H1 (cell line): ENCODE measurements at regions not wholly inside any gene's neighbourhood (a gene's known extent, or its start where the extent isn't known, plus 50 kb on each side); places are given as distances from the start of the nearest gene placed in this dataset.

ENCODE experiments used
- CTCF ChIA-PET: fragments of 300-600 bp; sonication (Branson Sonifier 250); formaldehyde crosslinking; loops from one replicate; lab custom pipeline; 2021; ENCODE audit not compliant: partially characterized antibody; lab: Charles Lee
- POLR2A ChIA-PET: fragments of 300-600 bp; sonication (Branson Sonifier 250); formaldehyde crosslinking; loops from one replicate; lab custom pipeline; 2021; ENCODE audit warnings: inconsistent platforms; ENCODE audit not compliant: partially characterized antibody; lab: Charles Lee
- DNase-seq, 2 experiments: peaks; one replicate each; pipeline versions ENCODE4 v3.0.0 to v3.0.0-alpha.2; 2010 to 2022; ENCODE audit warnings: low spot score in 2 of 2, low read depth in 1 of 2, mixed read lengths in 1 of 2
- FAIRE-seq: peaks from 2 replicates; lab custom pipeline; 2011; peaks lifted over from hg19 to GRCh38; lab: Jason Lieb, UNC
- H2AFZ ChIP-seq: 2 replicates; pipeline ENCODE4 v1.8.1; 2012; ENCODE audit warnings: low read length, inconsistent platforms
- H2AK5ac ChIP-seq: 2 replicates; pipeline ENCODE4 v1.6.1; 2013; ENCODE audit warnings: low read depth, low read length
- H2BK120ac ChIP-seq: replicated peaks from 2 replicates; pipeline ENCODE3; 2013; ENCODE audit warnings: low read depth, low read length, inconsistent platforms
- H2BK12ac ChIP-seq: 2 replicates; pipeline ENCODE4 v1.6.1; 2013; ENCODE audit warnings: low read depth, low read length
- H2BK15ac ChIP-seq: 2 replicates; pipeline ENCODE4 v1.6.1; 2013; ENCODE audit warnings: low read length
- H2BK20ac ChIP-seq: 2 replicates; pipeline ENCODE4 v1.6.1; 2013; ENCODE audit warnings: low read length
- H2BK5ac ChIP-seq: 2 replicates; pipeline ENCODE4 v1.6.1; 2013; ENCODE audit warnings: low read depth, low read length
- H3K14ac ChIP-seq: 2 replicates; pipeline ENCODE4 v1.6.1; 2013; ENCODE audit warnings: inconsistent platforms; ENCODE audit not compliant: insufficient read length
- H3K18ac ChIP-seq: 2 replicates; pipeline ENCODE4 v1.6.1; 2013; ENCODE audit warnings: low read length; ENCODE audit errors: extremely low read depth
- H3K23ac ChIP-seq: 2 replicates; pipeline ENCODE4 v1.6.1; 2013; ENCODE audit warnings: inconsistent platforms; ENCODE audit not compliant: insufficient read length
- H3K23me2 ChIP-seq: 2 replicates; pipeline ENCODE4 v1.6.1; 2013; ENCODE audit warnings: low read depth, low read length
- H3K27ac ChIP-seq: 2 replicates; pipeline ENCODE4 v1.6.1; 2011; ENCODE audit warnings: low read depth, low read length, inconsistent platforms
- H3K27me3 ChIP-seq, 4 experiments: replicated peaks in 1 of 4; 1 replicate in 1 of 4; 2 replicates in 3 of 4; pipeline versions ENCODE4 v1.6.1 to v1.8.1; 2011 to 2013; ENCODE audit warnings: low read length in 3 of 4, mild to moderate bottlenecking in 3 of 4, inconsistent platforms in 2 of 4, mixed read lengths in 2 of 4, moderate library complexity in 1 of 4; ENCODE audit not compliant: control insufficient read depth in 3 of 4, insufficient read depth in 3 of 4; ENCODE audit errors: extremely low read depth in 1 of 4
- H3K36me3 ChIP-seq, 4 experiments: 2 replicates each; pipeline versions ENCODE4 v1.6.1 to v1.8.1; 2011 to 2013; ENCODE audit warnings: mild to moderate bottlenecking in 4 of 4, low read length in 3 of 4, moderate library complexity in 2 of 4, control low read depth in 1 of 4, inconsistent platforms in 1 of 4; ENCODE audit not compliant: insufficient read depth in 4 of 4, control insufficient read depth in 2 of 4
- H3K4ac ChIP-seq: replicated peaks from 2 replicates; pipeline ENCODE3; 2013; ENCODE audit warnings: low read length, low read depth, mixed read lengths, inconsistent platforms; ENCODE audit not compliant: insufficient read length
- H3K4me1 ChIP-seq, 4 experiments: replicated peaks in 1 of 4; 1 replicate in 1 of 4; 2 replicates in 3 of 4; pipeline versions ENCODE4 v1.6.1 to v1.8.1; 2011 to 2013; ENCODE audit warnings: low read length in 3 of 4, inconsistent platforms in 2 of 4, mixed read lengths in 1 of 4; ENCODE audit not compliant: insufficient read depth in 4 of 4, control insufficient read depth in 3 of 4
- H3K4me2 ChIP-seq, 2 experiments: 2 replicates each; pipeline versions ENCODE4 v1.6.1 to v1.8.1; 2011 to 2013; ENCODE audit warnings: low read depth in 2 of 2, low read length in 2 of 2, control low read depth in 1 of 2, inconsistent platforms in 1 of 2, mild to moderate bottlenecking in 1 of 2; ENCODE audit not compliant: insufficient read depth in 1 of 2
- H3K4me3 ChIP-seq, 4 experiments: fragments of 200-600, 300-600 bp in 1 of 4; sonication (generic), shearing (Covaris generic), sonication (Bioruptor Twin) in 1 of 4; 2 replicates each; pipeline versions ENCODE4 v1.5.1 to v1.8.1; 2011 to 2016; ENCODE audit warnings: low read length in 4 of 4, low read depth in 3 of 4, control low read depth in 2 of 4, inconsistent platforms in 2 of 4, mild to moderate bottlenecking in 2 of 4, mixed read lengths in 1 of 4, moderate library complexity in 1 of 4; ENCODE audit not compliant: insufficient read depth in 2 of 4; ENCODE audit errors: extremely low read depth in 1 of 4
- H3K56ac ChIP-seq: replicated peaks from 2 replicates; pipeline ENCODE3; 2013; ENCODE audit warnings: low read depth, mild to moderate bottlenecking, mixed read lengths, low read length, inconsistent platforms; ENCODE audit not compliant: insufficient read length
- H3K79me1 ChIP-seq: 2 replicates; pipeline ENCODE4 v1.6.1; 2013; ENCODE audit warnings: low read depth, low read length, control low read depth
- H3K79me2 ChIP-seq, 2 experiments: 2 replicates each; pipeline versions ENCODE4 v1.6.1 to v1.8.1; 2012 to 2013; ENCODE audit warnings: low read length in 2 of 2, mild to moderate bottlenecking in 2 of 2, inconsistent platforms in 1 of 2; ENCODE audit not compliant: insufficient read depth in 2 of 2, control insufficient read depth in 1 of 2
- H3K9ac ChIP-seq, 4 experiments: replicated peaks in 1 of 4; 1 replicate in 1 of 4; 2 replicates in 3 of 4; pipeline versions ENCODE4 v1.6.1 to v1.8.1; 2011 to 2013; ENCODE audit warnings: low read depth in 3 of 4, low read length in 3 of 4, control low read depth in 2 of 4, mild to moderate bottlenecking in 2 of 4, moderate library complexity in 2 of 4, inconsistent platforms in 1 of 4; ENCODE audit errors: extremely low read depth in 1 of 4
- H3K9me3 ChIP-seq, 2 experiments: 2 replicates each; pipeline versions ENCODE4 v1.6.1 to v1.8.1; 2012 to 2013; ENCODE audit warnings: mild to moderate bottlenecking in 2 of 2, moderate library complexity in 2 of 2, control low read depth in 1 of 2, inconsistent platforms in 1 of 2, low read depth in 1 of 2, low read length in 1 of 2, mixed read lengths in 1 of 2; ENCODE audit not compliant: insufficient read depth in 2 of 2
- H4K20me1 ChIP-seq, 2 experiments: replicated peaks in 1 of 2; 2 replicates each; pipeline versions ENCODE3 to v1.8.1; 2011 to 2013; ENCODE audit warnings: inconsistent platforms in 2 of 2, low read length in 2 of 2, mild to moderate bottlenecking in 1 of 2; ENCODE audit not compliant: insufficient read depth in 2 of 2, control insufficient read depth in 1 of 2
- H4K5ac ChIP-seq: 2 replicates; pipeline ENCODE4 v1.6.1; 2013; ENCODE audit warnings: low read length, low read depth, mixed read lengths, inconsistent platforms; ENCODE audit not compliant: insufficient read length
- H4K8ac ChIP-seq: 2 replicates; pipeline ENCODE4 v1.8.0; 2013; ENCODE audit warnings: mild to moderate bottlenecking, moderate library complexity, low read length, inconsistent platforms; ENCODE audit not compliant: insufficient read depth; ENCODE audit errors: extremely low read depth
- H4K91ac ChIP-seq: replicated peaks from 2 replicates; pipeline ENCODE3; 2013; ENCODE audit warnings: low read length, mixed read lengths, inconsistent platforms; ENCODE audit not compliant: insufficient read length
- BACH1 ChIP-seq: IDR thresholded peaks from 2 replicates; pipeline ENCODE4 v1.6.1; 2012; ENCODE audit warnings: low read length, improper control_type of control experiment
- CBX5 ChIP-seq: fragments of 300-800, 300-1000 bp; sonication (generic); IDR thresholded peaks from 2 replicates; pipeline ENCODE4 v1.7.1; 2016; ENCODE audit warnings: antibody characterized with exemption, low read length, low read depth
- CBX8 ChIP-seq: fragments of 300-800, 300-1000 bp; sonication (generic); IDR thresholded peaks from 2 replicates; pipeline ENCODE4 v1.7.1; 2016; ENCODE audit warnings: low read depth, low read length, borderline replicate concordance
- CEBPB ChIP-seq: IDR thresholded peaks from 2 replicates; pipeline ENCODE4 v1.6.1; 2012; ENCODE audit warnings: low read depth, low read length
- CREB1 ChIP-seq: IDR thresholded peaks from 2 replicates; pipeline ENCODE4 v1.6.1; 2012; ENCODE audit warnings: inconsistent platforms
- CTBP2 ChIP-seq: IDR thresholded peaks from 2 replicates; pipeline ENCODE4 v1.7.0; 2011; ENCODE audit warnings: borderline replicate concordance, mild to moderate bottlenecking, moderate library complexity, mixed read lengths, low read length; ENCODE audit not compliant: insufficient read depth, insufficient read length
- FOSL1 ChIP-seq: IDR thresholded peaks from 2 replicates; pipeline ENCODE4 v1.6.1; 2011; ENCODE audit warnings: mild to moderate bottlenecking, low read depth, low read length, moderate library complexity; ENCODE audit not compliant: insufficient read depth
- JUN ChIP-seq: IDR thresholded peaks from 2 replicates; pipeline ENCODE4 v1.6.1; 2011; ENCODE audit warnings: low read depth, mild to moderate bottlenecking, improper control_type of control experiment, low read length
- KDM4A ChIP-seq: IDR thresholded peaks from one replicate; pipeline ENCODE4 v1.7.1; 2012; ENCODE audit warnings: low read depth, mild to moderate bottlenecking, moderate library complexity, low read length, inconsistent platforms; ENCODE audit not compliant: severe bottlenecking
- SAP30 ChIP-seq: fragments of 300-600 bp; sonication (generic); IDR thresholded peaks from 2 replicates; pipeline ENCODE4 v1.7.1; 2012; ENCODE audit warnings: low read length, moderate library complexity, mild to moderate bottlenecking, inconsistent platforms; ENCODE audit not compliant: insufficient read depth, insufficient replicate concordance
- SP4 ChIP-seq: IDR thresholded peaks from 2 replicates; pipeline ENCODE4 v1.6.1; 2012; ENCODE audit warnings: low read length, inconsistent platforms
- TF ChIP-seq, protein P1 (sequence below), 3 experiments: IDR thresholded peaks; 1 replicate in 2 of 3; 2 replicates in 1 of 3; pipeline versions ENCODE4 v1.5.1 to v1.6.1; 2011; ENCODE audit warnings: low read length in 3 of 3, mild to moderate bottlenecking in 3 of 3, inconsistent platforms in 2 of 3, low read depth in 1 of 3, moderate library complexity in 1 of 3; ENCODE audit not compliant: insufficient read depth in 1 of 3; ENCODE audit errors: control extremely low read depth in 1 of 3
- TF ChIP-seq, protein P2 (sequence below): IDR thresholded peaks from 2 replicates; pipeline ENCODE4 v1.6.1; 2012; ENCODE audit warnings: inconsistent platforms

DNA sequence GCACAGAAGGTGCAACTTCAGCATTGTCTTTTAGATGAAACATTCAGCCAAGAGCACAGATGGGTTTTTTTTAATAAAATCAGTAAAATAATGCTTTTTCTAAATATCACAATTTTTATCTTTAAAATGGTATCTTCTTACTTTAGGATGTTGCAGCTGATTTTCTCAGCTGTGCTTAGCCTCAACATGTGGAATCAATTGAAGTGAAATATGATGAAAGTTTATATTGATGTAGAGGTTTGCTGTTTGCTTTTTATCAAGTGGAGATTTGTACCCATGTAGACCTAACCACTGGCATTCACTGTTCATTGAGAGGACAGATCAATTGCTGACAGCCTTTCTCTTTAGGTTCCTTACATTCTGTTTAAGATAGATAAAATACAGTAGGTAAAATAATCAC lies 107.8 kb downstream of the CYB561 start:
- no peak overlapping the region for H3K27ac ChIP-seq
- H3K4me2 ChIP-seq: no peak overlapping the region
- H3K56ac ChIP-seq: no peak overlapping the region
- no peak overlapping the region for H4K91ac ChIP-seq
- no peak overlapping the region for H3K4ac ChIP-seq
- H2AK5ac ChIP-seq: no peak overlapping the region
- H3K79me1 ChIP-seq: no peaks in the 10 kb centered on the region
- no peak overlapping the region for H3K4me3 ChIP-seq
- no peak overlapping the region for H2BK5ac ChIP-seq
- no peaks in the 10 kb centered on the region for H4K20me1 ChIP-seq
- no peak overlapping the region for H3K14ac ChIP-seq
- H4K5ac ChIP-seq: no peak overlapping the region
- ChIA-PET CTCF (interaction anchor here (0.6 kb wide), 1 partner anchor 73 kb away, joined by 3 read pairs; no protein-coding TSS in a partner anchor), POLR2A (no interaction called here)
- no peaks in the 10 kb centered on the region for H3K23me2 ChIP-seq
- H2BK120ac ChIP-seq: no peak overlapping the region
- H2AFZ ChIP-seq: no peak overlapping the region
- H2BK15ac ChIP-seq: no peak overlapping the region
- H3K23ac ChIP-seq: no peak overlapping the region
- H3K4me1 ChIP-seq: no peaks in the 10 kb centered on the region
- no peak overlapping the region for H3K18ac ChIP-seq
- DNase-seq (no peak), FAIRE-seq (no peak)
- H4K8ac ChIP-seq: no peak overlapping the region
- no peak overlapping the region for H2BK20ac ChIP-seq
- H2BK12ac ChIP-seq: no peak overlapping the region
- no peak overlapping the region for H3K9ac ChIP-seq
- H3K79me2 ChIP-seq: no peaks in the 10 kb centered on the region
- H3K36me3 ChIP-seq: no peaks in the 10 kb centered on the region
- H3K27me3 ChIP-seq: no peaks in the 10 kb centered on the region
- no peaks in the 10 kb centered on the region for H3K9me3 ChIP-seq
- TF ChIP-seq CREB1 (no peak), CBX5 (no peak), CBX8 (no peak), BACH1 (no peak), CEBPB (no peak), KDM4A (no peak), SP4 (no peak), JUN (no peak), CTBP2 (no peak), FOSL1 (no peak), SAP30 (no peak)
- TF ChIP-seq, protein P1, sequence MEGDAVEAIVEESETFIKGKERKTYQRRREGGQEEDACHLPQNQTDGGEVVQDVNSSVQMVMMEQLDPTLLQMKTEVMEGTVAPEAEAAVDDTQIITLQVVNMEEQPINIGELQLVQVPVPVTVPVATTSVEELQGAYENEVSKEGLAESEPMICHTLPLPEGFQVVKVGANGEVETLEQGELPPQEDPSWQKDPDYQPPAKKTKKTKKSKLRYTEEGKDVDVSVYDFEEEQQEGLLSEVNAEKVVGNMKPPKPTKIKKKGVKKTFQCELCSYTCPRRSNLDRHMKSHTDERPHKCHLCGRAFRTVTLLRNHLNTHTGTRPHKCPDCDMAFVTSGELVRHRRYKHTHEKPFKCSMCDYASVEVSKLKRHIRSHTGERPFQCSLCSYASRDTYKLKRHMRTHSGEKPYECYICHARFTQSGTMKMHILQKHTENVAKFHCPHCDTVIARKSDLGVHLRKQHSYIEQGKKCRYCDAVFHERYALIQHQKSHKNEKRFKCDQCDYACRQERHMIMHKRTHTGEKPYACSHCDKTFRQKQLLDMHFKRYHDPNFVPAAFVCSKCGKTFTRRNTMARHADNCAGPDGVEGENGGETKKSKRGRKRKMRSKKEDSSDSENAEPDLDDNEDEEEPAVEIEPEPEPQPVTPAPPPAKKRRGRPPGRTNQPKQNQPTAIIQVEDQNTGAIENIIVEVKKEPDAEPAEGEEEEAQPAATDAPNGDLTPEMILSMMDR (IDR thresholded peaks at IDR 0.05; ENCODE audit: control extremely low read depth in 1 of 3, insufficient read depth in 1 of 3, low read depth in 1 of 3, low read length in 3 of 3): no peak
- TF ChIP-seq, protein P2, sequence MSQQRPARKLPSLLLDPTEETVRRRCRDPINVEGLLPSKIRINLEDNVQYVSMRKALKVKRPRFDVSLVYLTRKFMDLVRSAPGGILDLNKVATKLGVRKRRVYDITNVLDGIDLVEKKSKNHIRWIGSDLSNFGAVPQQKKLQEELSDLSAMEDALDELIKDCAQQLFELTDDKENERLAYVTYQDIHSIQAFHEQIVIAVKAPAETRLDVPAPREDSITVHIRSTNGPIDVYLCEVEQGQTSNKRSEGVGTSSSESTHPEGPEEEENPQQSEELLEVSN: no peak
